ENCODE measurements at regions not wholly inside any gene's neighbourhood (a gene's known extent, or its start where the extent isn't known, plus 50 kb on each side); places are given as distances from the start of the nearest gene placed in this dataset.
"Not testable (repeated sequence)": the region's sequence is repeated elsewhere in the genome, so short reads cannot be mapped to it uniquely, and the experiment has no call there.

- no peak for DNase-seq
- Histone ChIP-seq H3K27me3 (no peaks in the 10 kb centered on the region), H3K4me1 (no peaks in the 10 kb centered on the region), H3K27ac (no peak overlapping the region), H3K4me3 (replicated peaks in 1 of 3) (no peak overlapping the region), H3K9me3 (no peaks in the 10 kb centered on the region), H3K36me3 (no peaks in the 10 kb centered on the region)
- TF ChIP-seq CTCF (IDR thresholded peaks at IDR 0.05) (no peak), POLR2A (IDR thresholded peaks at IDR 0.05) (no peak)
- intact Hi-C loops (cut with DNase I): no loop called here
- WGBS, 2 donors: 2 to 8% methylated on average over 1 of the region's 1 CpG
These were observed 860.3 kb upstream of the NDST4 start for GRCh38 chr4:115973768-115974167.

GRCh38 chr4:115972967-115973366 is 859.5 kb upstream of the NDST4 start:
- H3K27ac ChIP-seq: no peak overlapping the region
- WGBS, 2 donors: 83 to 91% methylated on average over 2 of the region's 2 CpGs
- no peaks in the 10 kb centered on the region for H3K4me1 ChIP-seq
- no peaks in the 10 kb centered on the region for H3K36me3 ChIP-seq
- H3K27me3 ChIP-seq: no peaks in the 10 kb centered on the region
- DNase-seq: no peak
- intact Hi-C loops (cut with DNase I): no loop called here
- H3K9me3 ChIP-seq: no peaks in the 10 kb centered on the region
- H3K4me3 ChIP-seq (replicated peaks in 1 of 3): no peak overlapping the region
- TF ChIP-seq CTCF (IDR thresholded peaks at IDR 0.05) (no peak), POLR2A (IDR thresholded peaks at IDR 0.05) (no peak)

GRCh38 chr4:115970859-115971258 is 857.4 kb upstream of the NDST4 start:
- H3K4me3 ChIP-seq (replicated peaks in 1 of 3): no peak overlapping the region
- no peaks in the 10 kb centered on the region for H3K9me3 ChIP-seq
- TF ChIP-seq CTCF (IDR thresholded peaks at IDR 0.05): no peak
- TF ChIP-seq POLR2A (IDR thresholded peaks at IDR 0.05): no peak
- H3K27ac ChIP-seq: no peak overlapping the region
- H3K4me1 ChIP-seq: no peaks in the 10 kb centered on the region
- DNase-seq: no peak
- H3K27me3 ChIP-seq: no peaks in the 10 kb centered on the region
- 90 to 92% methylated on average over 2 of the region's 2 CpGs for WGBS, 2 donors
- intact Hi-C loops (cut with DNase I): no loop called here
- H3K36me3 ChIP-seq: no peaks in the 10 kb centered on the region

- no peaks in the 10 kb centered on the region for H3K9me3 ChIP-seq
- H3K27me3 ChIP-seq: no peaks in the 10 kb centered on the region
- H3K36me3 ChIP-seq: no peaks in the 10 kb centered on the region
- DNase-seq: no peak
- H3K4me1 ChIP-seq: no peaks in the 10 kb centered on the region
- intact Hi-C loops (cut with DNase I): no loop called here
- WGBS, 2 donors: 57 to 71% methylated on average over 1 of the region's 1 CpG
- H3K4me3 ChIP-seq (replicated peaks in 1 of 3): no peak overlapping the region
- TF ChIP-seq POLR2A (IDR thresholded peaks at IDR 0.05) (no peak), CTCF (IDR thresholded peaks at IDR 0.05) (no peak)
- no peak overlapping the region for H3K27ac ChIP-seq
These were observed 856.3 kb upstream of the NDST4 start for GRCh38 chr4:115969756-115970155.

- Histone ChIP-seq H3K4me1 (no peaks in the 10 kb centered on the region), H3K36me3 (no peaks in the 10 kb centered on the region), H3K27me3 (no peaks in the 10 kb centered on the region), H3K9me3 (no peaks in the 10 kb centered on the region), H3K4me3 (replicated peaks in 1 of 3) (no peak overlapping the region), H3K27ac (no peak overlapping the region)
- no peak for TF ChIP-seq POLR2A (IDR thresholded peaks at IDR 0.05)
- no peak for TF ChIP-seq CTCF (IDR thresholded peaks at IDR 0.05)
- whole genome bisulfite sequencing, 2 donors: 94 to 95% methylated on average over 3 of the region's 3 CpGs
- DNase-seq: no peak
- intact Hi-C loops (cut with DNase I): no loop called here
These were observed 852.2 kb upstream of the NDST4 start for GRCh38 chr4:115965588-115965987.

GRCh38 chr4:115956054-115956796 is 842.8 kb upstream of the NDST4 start:
- H3K4me1 ChIP-seq; H3K9me3 ChIP-seq; H3K36me3 ChIP-seq; intact Hi-C loops (cut with DNase I); DNase-seq; H3K27me3 ChIP-seq; H3K4me3 ChIP-seq (replicated peaks in 1 of 3); H3K27ac ChIP-seq: not testable (repeated sequence)
- 77 to 89% methylated on average over 6 of the region's 6 CpGs for WGBS, 2 donors
